Natural killer cell (primary cell): ENCODE measurements at regions not wholly inside any gene's neighbourhood (a gene's known extent, or its start where the extent isn't known, plus 50 kb on each side); places are given as distances from the start of the nearest gene placed in this dataset.

Experiments used
- ATAC-seq, 3 donors: fragments of 150-1000 bp in 2 of 3; fragments of 200-7000 bp in 1 of 3; cut with Tn5 transposase; 1 replicate in 1 of 3; 2 replicates in 2 of 3; pipeline ENCODE4 v1.10.0; 2021; ENCODE audit warnings: mild to moderate bottlenecking in 2 of 3, moderate library complexity in 2 of 3
- DNase-seq, 2 donors: peaks; one replicate each; pipeline versions ENCODE4 v3.0.0 to v3.0.0-alpha.2; 2013 to 2021; ENCODE audit warnings: mixed read lengths in 1 of 2
- H3K27ac ChIP-seq: one replicate; pipeline ENCODE4 v1.5.1; 2013; ENCODE audit warnings: mild to moderate bottlenecking, low read length
- H3K27me3 ChIP-seq: one replicate; pipeline ENCODE4 v1.6.1; 2013; ENCODE audit warnings: low read length; ENCODE audit not compliant: control insufficient read depth, insufficient read depth
- H3K36me3 ChIP-seq: one replicate; pipeline ENCODE4 v1.6.1; 2013; ENCODE audit warnings: low read length; ENCODE audit not compliant: control insufficient read depth, insufficient read depth
- H3K4me1 ChIP-seq: one replicate; pipeline ENCODE4 v1.6.1; 2013; ENCODE audit warnings: low read length; ENCODE audit not compliant: control insufficient read depth, insufficient read depth
- H3K4me3 ChIP-seq: one replicate; pipeline ENCODE4 v1.5.1; 2013; ENCODE audit warnings: low read length
- H3K9me3 ChIP-seq: one replicate; pipeline ENCODE4 v1.6.1; 2013; ENCODE audit warnings: low read length; ENCODE audit not compliant: control insufficient read depth, insufficient read depth
- H3K27ac Mint-ChIP-seq, 2 donors: one replicate each; pipeline ENCODE4 v1.8.0; 2022; ENCODE audit warnings: mild to moderate bottlenecking in 2 of 2, mixed read lengths in 2 of 2, moderate library complexity in 1 of 2
- H3K27me3 Mint-ChIP-seq, 2 donors: one replicate each; pipeline ENCODE4 v1.8.0; 2022; ENCODE audit warnings: low read depth in 2 of 2, mixed read lengths in 2 of 2
- H3K36me3 Mint-ChIP-seq: one replicate; pipeline ENCODE4 v1.8.0; 2022; ENCODE audit warnings: mixed read lengths
- H3K4me1 Mint-ChIP-seq, 2 donors: one replicate each; pipeline ENCODE4 v1.8.0; 2022; ENCODE audit warnings: mixed read lengths in 2 of 2
- H3K4me3 Mint-ChIP-seq: one replicate; pipeline ENCODE4 v1.8.0; 2022; ENCODE audit warnings: mild to moderate bottlenecking, moderate library complexity, mixed read lengths
- H3K9me3 Mint-ChIP-seq, 2 donors: one replicate each; pipeline ENCODE4 v1.8.0; 2022; ENCODE audit warnings: mixed read lengths in 2 of 2
- CTCF ChIP-seq: fragments of 200-600 bp; IDR thresholded peaks from one replicate; pipeline ENCODE4 v1.8.0; 2022; ENCODE audit warnings: antibody characterized with exemption
- WGBS: methylation state at CpG from one replicate; pipeline ENCODE4 v1.1.7; 2013; ENCODE audit warnings: missing lambda C conversion rate; ENCODE audit not compliant: insufficient coverage; 5-methylcytosine and 5-hydroxymethylcytosine counted together
- intact Hi-C: fragments of 100-400 bp; cut with micrococcal nuclease; formaldehyde crosslinking; loops from one replicate; pipeline ENCODE4 v1.14.2; 2022

- Histone ChIP-seq H3K4me3 (no peak overlapping the region), H3K27ac (no peak overlapping the region), H3K4me1 (no peaks in the 10 kb centered on the region), H3K36me3 (no peaks in the 10 kb centered on the region), H3K27me3 (no peaks in the 10 kb centered on the region), H3K9me3 (no peaks in the 10 kb centered on the region)
- Mint-ChIP-seq H3K27me3 (no peaks in the 10 kb centered on the region), H3K27ac (no peak overlapping the region), H3K4me1 (no peaks in the 10 kb centered on the region), H3K36me3 (no peaks in the 10 kb centered on the region), H3K4me3 (no peak overlapping the region), H3K9me3 (peaks cover 15 to 17% of the 10 kb centered on the region in 2 donors)
- TF ChIP-seq CTCF = no peak
- DNase-seq (no peak), ATAC-seq (no peak)
- WGBS = 92% methylated on average over 5 of the region's 5 CpGs
- intact Hi-C loops = no loop called here
Observed at GRCh38 chr6:115610696-115611095, 450.0 kb downstream of the FRK start.

- H3K9me3 ChIP-seq = no peaks in the 10 kb centered on the region
- H3K36me3 ChIP-seq = no peaks in the 10 kb centered on the region
- Mint-ChIP-seq H3K4me1 (no peaks in the 10 kb centered on the region), H3K4me3 (no peak overlapping the region), H3K27me3 (no peaks in the 10 kb centered on the region), H3K27ac (no peak overlapping the region), H3K36me3 (no peaks in the 10 kb centered on the region), H3K9me3 (peaks cover 14 to 20% of the 10 kb centered on the region in 2 donors)
- H3K4me3 ChIP-seq = no peak overlapping the region
- intact Hi-C loops = no loop called here
- ATAC-seq (no peak), DNase-seq (no peak)
- no peaks in the 10 kb centered on the region for H3K4me1 ChIP-seq
- TF ChIP-seq CTCF = no peak
- H3K27me3 ChIP-seq = no peaks in the 10 kb centered on the region
- WGBS = 83% methylated on average over 4 of the region's 4 CpGs
- H3K27ac ChIP-seq = no peak overlapping the region
Observed at GRCh38 chr6:115609111-115609510, 451.6 kb downstream of the FRK start.

- DNase-seq = no peak
- no peak overlapping the region for H3K4me3 ChIP-seq
- no peaks in the 10 kb centered on the region for H3K9me3 ChIP-seq
- Mint-ChIP-seq H3K4me1 (no peaks in the 10 kb centered on the region), H3K36me3 (no peaks in the 10 kb centered on the region), H3K9me3 (peaks cover 14 to 26% of the 10 kb centered on the region in 2 donors), H3K4me3 (no peak overlapping the region), H3K27ac (no peak overlapping the region), H3K27me3 (no peaks in the 10 kb centered on the region)
- no peak for ATAC-seq
- no peaks in the 10 kb centered on the region for H3K4me1 ChIP-seq
- WGBS = 94% methylated on average over 1 of the region's 3 CpGs
- TF ChIP-seq CTCF = no peak
- no peaks in the 10 kb centered on the region for H3K36me3 ChIP-seq
- H3K27me3 ChIP-seq = no peaks in the 10 kb centered on the region
- no peak overlapping the region for H3K27ac ChIP-seq
- intact Hi-C loops = no loop called here
Observed at GRCh38 chr6:115602466-115602865, 458.2 kb downstream of the FRK start.

GRCh38 chr6:115601509-115601908 lies 459.2 kb downstream of the FRK start:
- H3K4me1 Mint-ChIP-seq = no peaks in the 10 kb centered on the region
- no peaks in the 10 kb centered on the region for H3K4me1 ChIP-seq
- intact Hi-C loops = no loop called here
- H3K27me3 Mint-ChIP-seq = no peaks in the 10 kb centered on the region
- TF ChIP-seq CTCF = no peak
- H3K27me3 ChIP-seq = no peaks in the 10 kb centered on the region
- H3K36me3 Mint-ChIP-seq = no peaks in the 10 kb centered on the region
- H3K9me3 Mint-ChIP-seq = peaks cover 12 to 24% of the 10 kb centered on the region in 2 donors
- H3K27ac ChIP-seq = no peak overlapping the region
- no peak overlapping the region for H3K4me3 ChIP-seq
- no CpG with 5 or more reads among the region's 2 CpGs for WGBS
- H3K36me3 ChIP-seq = no peaks in the 10 kb centered on the region
- no peak overlapping the region for H3K27ac Mint-ChIP-seq
- ATAC-seq (no peak), DNase-seq (no peak)
- H3K4me3 Mint-ChIP-seq = no peak overlapping the region
- no peaks in the 10 kb centered on the region for H3K9me3 ChIP-seq
